HS-27A (cell line): ENCODE measurements at regions not wholly inside any gene's neighbourhood (a gene's known extent, or its start where the extent isn't known, plus 50 kb on each side); places are given as distances from the start of the nearest gene placed in this dataset.

ENCODE experiments used
- DNase-seq: peaks from one replicate; pipeline ENCODE4 v3.0.0-alpha.2; 2012; ENCODE audit warnings: low read depth, missing footprints

GRCh38 chr11:27188696-27189095 lies 148.1 kb downstream of the BBOX1 start:
- no peak for DNase-seq

- no peak for DNase-seq
Measured at GRCh38 chr11:27187848-27188621, 147.4 kb downstream of the BBOX1 start.

DNA sequence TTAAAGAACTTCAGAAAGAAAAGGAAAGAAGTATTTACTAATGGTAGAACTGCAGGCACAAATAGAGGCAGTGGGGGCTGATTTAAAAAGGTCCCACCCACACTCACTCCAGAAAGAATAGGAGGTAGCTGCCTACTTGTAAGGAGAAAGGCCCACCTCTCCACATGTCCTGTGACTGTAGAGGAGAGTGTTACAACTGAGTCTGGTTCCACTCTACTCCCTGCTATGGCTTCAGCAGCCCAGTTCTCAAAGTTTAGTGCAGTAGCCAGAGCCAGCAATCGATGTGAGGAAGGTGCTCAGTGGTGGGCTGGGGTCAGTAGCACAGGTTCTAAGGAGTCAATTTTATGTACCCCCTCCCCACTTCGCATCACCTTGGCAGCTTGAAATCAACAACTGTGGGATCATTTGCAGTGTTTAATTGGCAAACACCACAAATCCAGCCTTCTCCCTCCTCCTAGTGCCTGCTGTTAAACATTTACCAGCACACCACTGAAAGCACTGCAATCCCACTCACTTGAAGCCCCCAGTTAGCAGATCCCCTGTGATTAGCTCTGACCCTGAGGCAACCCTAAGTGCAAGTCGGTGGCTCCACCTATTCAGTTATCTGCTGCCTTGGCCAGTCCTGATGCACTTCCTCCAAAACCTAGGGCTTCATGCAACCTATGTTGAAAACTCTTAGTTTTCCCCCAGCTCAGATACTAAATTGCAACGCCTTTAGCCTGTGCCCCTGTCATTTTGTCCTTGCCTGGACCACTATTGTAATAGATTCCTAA lies 146.6 kb downstream of the BBOX1 start:
- DNase-seq: no peak

DNA sequence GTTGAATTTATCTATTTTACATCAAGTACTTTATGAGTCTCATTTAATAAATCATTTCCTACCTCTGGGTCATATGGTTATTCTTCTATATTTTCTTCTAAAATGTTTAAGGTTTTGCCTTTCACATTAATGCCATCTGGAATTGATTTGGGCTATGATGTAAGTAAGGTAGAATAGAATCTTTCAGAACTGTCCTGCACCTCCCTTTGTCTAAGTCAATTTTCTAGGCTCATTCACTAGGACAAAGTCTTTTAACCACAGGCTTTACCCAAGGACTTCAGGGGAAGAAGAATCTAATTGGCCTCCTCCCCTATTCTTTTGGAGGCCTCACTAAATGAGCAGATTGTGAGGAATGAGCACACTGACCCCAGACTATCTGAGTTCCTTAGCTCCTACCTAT lies 146.0 kb downstream of the BBOX1 start:
- no peak for DNase-seq

DNA sequence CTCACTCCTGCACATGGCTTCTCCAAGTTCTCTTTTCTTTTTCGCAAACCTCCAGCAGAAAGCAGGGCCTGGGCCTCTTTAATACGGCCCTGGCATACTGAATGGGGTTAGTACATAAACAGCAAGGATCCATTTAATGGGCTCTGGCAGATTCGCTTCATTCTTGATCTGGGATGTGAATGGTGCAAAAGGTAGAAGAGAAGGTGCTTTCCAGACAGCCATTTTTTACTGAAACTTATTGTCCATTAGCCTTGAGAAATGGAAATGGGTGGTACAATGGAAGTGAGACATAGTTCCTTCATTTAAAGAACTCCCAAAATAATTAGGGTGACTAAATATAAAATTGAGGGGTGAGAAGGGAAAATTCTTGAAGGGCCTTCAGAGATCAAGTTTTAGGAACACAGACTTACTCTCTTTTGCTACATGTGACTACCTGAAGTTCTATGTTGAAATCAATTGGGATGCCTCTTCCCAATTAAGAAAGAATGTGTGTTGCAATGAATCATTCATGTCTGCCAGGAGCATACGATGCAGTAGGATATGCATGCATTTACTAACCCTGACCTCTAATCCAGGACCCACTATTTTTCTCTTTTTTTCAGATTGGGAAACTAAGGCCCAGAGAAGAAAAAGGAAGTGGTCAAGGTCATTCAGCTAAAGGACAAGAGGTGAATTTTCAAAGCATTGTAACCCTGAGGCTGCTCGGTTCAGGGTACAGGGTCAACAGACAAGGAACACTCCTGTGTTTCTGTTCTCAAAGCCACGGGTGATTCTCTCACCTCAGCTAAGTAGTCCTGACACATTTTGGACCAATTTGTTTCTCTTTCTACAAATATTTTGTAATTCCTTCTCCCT lies 144.1 kb downstream of the BBOX1 start:
- no peak for DNase-seq

DNA sequence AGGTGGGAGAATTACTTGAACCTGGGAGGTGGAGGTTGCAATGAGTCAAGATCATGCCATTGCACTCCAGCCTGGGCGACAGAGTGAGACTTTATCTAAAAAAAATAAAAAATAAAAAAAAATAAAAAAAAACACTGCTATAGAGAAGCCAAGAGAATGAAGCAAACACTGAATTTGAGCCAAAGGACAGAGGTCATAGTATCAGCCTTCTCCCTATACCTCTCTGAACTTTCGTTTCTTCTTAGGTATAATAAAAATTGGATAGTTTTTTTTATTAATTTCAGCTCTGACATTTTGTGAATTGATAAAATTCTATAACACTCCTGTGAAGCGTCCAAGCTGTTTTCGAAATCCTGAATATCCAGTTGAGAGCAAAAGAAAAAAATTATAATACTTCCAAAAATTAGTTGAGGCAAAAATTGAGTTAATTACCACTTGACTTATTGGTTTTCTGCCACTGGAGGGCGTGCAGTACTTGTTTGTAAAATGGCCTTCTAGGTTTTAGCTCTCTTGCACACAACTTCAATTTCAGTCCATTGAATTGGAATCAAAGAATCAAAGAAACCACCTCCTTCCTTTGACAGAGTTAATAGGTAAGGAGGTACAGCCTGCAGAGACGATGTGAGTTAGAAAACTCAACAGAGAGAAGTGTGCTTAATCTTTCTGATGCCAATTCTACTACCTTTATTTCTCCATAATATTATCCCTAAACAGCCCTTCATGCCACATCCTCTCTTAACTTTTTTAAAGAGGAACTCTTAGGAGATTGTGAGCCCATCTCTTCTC lies 143.2 kb downstream of the BBOX1 start:
- DNase-seq: no peak

DNA sequence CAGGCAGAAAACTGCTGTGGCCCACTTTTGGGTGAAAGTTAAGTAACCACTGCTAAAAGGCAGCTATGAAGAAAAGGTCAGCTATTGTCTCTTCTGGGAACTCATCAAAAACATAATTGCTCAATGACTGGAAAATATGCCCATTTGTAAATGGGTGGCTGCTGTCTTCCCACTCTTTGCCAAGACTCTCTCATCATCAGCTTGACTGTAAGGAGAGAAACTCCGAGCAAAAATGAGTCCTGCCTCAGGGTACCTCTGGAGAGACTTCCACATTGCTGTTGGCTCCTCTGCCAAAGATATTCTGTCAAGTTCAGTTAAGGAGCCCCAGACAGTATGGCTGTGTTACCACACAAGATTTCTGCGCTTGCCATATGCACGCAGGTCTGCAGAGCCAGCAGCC lies 138.7 kb downstream of the BBOX1 start:
- no peak for DNase-seq

DNA sequence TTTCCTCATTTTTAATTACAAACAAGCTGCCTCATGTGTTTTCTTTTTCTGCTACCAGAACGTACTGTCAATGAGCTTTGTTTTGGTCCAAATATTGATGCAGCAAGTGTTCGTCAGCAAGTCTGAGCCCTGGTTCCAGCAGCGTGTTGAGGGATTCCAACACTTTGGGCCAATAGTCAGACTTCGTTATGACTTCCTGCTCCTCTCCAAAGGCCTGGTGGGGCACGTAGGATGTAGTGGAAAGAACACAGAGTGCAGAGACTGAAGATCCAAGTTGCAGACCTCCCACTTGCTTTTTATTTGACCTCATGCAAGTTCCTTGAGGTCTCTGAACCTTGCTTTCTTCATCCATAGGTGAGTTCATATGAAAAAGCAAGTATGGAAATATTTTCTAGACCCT lies 138.2 kb downstream of the BBOX1 start:
- no peak for DNase-seq
